Stimulated activated CD4-positive, alpha-beta T cell treated with anti-CD3 and anti-CD28 coated beads, Interleukin-15, amount 100 ng/mL, for 1 hour (primary cell): ENCODE measurements at regions not wholly inside any gene's neighbourhood (a gene's known extent, or its start where the extent isn't known, plus 50 kb on each side); places are given as distances from the start of the nearest gene placed in this dataset.
"Not testable (repeated sequence)": the region's sequence is repeated elsewhere in the genome, so short reads cannot be mapped to it uniquely, and the experiment has no call there.

Experiments used
- DNase-seq, 2 donors: peaks; one replicate each; pipeline ENCODE4 v3.0.0-alpha.2; 2020; ENCODE audit warnings: low read depth in 1 of 2, low spot score in 1 of 2

DNA sequence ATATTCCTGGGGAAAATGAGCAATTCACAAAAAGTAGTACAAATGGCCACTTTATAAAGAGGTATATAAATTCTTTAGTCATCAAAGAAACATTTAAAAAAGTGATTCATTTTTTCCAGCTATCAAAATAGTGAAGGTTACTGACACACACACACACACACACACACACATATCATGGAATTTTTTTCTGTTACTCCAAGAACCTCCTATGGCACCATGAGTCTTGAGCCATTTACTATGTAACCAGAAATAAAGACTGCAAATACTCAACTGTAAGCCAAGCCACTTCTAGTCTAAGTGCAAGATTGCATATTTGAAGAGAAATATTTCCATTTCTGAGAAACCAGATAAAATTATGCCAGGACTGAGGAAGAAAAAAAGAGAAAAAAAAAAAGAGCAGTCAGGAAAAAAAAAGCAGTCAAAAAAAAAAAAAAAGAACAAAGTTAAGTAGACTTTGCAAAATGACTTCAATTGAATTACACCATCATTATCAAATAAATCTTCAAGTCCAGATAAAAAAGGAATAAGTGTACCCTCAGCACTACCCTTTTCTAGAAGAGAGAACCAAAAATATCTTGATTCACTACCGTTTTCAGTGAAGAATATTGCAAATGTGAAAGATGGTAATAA, 275.7 kb downstream of the DAD1 start:
- DNase-seq, result no peak

DNA sequence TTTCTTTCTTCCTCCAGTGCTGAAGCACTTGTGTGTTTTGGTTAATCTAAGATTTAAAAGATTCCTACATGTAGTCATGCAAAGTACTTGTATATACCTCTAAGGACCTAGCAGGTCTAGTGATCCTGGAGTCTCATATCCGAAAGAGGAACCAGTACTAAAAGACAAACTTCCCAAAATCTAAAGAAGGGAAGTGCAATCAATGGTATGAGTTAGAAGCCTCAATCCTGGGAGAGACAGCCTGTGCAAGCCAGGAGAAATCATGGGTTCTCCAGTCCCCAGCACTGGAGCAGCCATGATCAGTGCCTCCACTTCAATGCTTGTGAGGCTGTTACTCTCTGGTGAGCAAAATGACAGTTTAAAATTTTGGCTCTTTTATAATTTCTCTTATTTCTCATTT, 277.4 kb downstream of the DAD1 start:
- DNase-seq, result no peak

DNA sequence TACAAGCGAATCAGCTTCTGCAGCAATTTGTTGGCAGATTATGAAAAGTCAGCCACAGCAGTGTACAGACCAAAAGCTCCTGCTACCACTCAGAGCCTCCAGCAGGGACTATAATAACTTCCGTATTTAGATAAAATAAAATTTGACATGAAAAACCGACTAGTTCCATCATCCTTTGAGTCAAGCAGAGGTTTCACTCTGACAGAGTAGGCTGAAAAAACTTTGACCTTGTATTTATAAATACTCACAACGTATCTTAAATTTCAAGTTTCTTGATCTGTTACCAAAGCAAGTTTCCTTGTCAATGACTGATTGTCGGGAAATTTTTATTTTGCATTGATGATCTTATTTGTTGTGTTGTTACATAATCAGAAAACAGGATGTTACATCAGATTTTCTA, 283.4 kb downstream of the DAD1 start:
- no peak for DNase-seq

DNA sequence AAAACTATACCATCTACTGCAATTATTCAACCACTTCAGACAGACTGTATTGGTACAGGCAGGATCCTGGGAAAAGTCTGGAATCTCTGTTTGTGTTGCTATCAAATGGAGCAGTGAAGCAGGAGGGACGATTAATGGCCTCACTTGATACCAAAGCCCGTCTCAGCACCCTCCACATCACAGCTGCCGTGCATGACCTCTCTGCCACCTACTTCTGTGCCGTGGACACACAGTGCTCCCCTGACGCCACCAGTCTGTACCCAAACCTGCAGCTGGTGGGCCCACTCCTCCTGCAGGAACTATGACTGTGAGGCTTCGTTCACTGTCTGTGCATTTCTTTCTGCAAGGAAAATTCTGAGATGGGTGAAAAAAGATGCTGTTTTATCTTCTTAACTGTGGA, 284.7 kb downstream of the DAD1 start:
- no peak for DNase-seq

DNA sequence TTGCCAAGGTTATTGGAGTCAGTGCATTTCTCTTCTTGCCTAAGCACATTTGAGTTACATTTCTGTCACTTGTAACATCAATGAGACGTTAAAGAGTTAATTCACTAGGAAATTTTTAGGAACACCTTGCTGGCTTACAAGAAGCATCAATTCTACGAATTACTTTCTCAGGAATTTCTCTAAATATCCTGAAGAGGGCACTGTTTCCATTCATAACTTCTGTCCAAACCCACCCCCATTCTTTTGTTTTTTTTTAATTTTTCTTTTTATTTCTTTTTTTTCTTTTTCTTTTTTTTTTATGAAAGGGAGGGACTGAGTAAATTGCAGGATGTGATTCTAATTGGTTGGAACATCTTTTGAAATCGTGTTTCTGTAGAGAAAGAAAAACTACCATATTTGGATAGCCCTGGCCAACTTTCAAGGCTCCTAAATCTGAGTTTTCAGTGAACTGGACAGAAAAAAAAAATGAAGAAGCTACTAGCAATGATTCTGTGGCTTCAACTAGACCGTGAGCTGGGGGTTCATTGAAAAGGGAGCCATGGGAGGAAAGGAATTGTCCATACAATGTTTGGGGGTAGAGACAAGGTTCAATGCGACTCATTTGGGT, 285.3 kb downstream of the DAD1 start:
- no peak for DNase-seq

DNA sequence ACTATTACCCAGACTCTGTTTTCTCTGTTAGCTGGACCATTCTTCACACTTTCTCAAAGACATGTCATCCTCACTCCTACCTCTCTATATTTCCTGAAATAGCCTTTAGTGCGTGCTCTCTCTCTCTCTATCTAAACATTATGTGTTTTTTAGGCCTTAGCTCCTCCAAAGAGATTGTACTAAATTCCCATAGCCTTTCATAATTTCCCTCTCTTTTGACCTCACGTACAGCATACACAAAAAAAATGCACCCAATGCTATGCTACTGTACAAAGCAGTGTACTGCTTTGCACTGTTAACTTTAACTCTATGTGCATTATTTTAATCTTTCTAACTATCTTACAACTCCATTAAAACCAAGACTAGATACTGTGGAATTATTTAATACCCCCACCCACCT, 288.4 kb downstream of the DAD1 start:
- DNase-seq, result no peak

DNA sequence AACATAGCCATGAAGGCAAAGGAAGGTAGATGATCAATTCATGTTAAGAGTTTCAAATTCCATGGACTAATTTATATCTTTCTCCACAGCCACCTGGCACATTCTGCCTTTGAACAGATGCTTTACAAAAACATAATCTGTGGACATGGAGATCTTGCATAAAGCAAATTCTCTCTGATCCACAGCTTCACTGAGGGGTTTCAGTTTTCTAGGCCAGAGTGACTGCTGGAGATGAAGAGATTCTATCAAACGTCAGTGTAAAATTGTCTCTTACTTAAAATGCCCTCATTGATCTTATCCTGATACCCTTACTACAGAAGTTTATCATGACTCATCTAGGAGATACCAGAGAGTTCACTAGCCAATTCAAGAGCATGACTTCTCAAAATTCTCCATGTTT, 291.6 kb downstream of the DAD1 start:
- DNase-seq, result no peak

DNA sequence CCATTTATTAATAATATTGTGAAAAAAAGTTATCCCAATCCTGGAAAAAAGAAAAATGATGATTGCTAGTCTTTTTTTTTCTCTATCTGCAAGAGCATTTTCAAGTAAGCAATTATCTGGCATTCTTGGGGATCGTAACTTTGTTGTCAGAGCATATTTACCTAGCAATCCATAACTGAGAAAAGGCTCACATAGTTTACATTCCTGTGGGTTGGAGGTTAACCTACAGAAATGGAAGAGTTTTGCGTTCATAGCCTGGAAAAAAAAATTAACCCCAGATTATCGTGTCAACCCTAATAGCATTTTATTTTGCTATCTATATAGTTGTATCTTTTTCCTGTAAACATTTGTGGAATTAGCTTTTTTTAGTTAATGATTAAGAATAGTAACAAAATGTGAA, 292.3 kb downstream of the DAD1 start:
- no peak for DNase-seq

DNA sequence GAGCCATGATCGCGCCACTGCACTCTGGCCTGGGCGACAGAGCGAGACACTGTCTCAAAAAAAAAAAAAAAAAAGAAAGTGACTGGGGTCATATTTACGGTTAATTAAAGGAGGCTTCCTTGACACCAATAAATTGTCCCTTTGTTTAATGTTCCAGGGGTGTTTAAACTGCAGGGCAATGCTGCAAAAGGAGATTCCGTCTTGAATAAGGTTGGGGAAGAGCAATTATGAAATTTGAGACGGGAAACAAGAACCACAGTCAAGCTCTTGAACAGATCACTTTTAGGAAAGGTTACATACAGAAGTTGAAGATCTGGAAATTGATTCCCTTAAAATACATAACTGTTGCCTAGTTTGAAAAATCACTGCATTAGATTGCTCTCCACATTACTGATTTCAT, 292.9 kb downstream of the DAD1 start:
- no peak for DNase-seq

DNA sequence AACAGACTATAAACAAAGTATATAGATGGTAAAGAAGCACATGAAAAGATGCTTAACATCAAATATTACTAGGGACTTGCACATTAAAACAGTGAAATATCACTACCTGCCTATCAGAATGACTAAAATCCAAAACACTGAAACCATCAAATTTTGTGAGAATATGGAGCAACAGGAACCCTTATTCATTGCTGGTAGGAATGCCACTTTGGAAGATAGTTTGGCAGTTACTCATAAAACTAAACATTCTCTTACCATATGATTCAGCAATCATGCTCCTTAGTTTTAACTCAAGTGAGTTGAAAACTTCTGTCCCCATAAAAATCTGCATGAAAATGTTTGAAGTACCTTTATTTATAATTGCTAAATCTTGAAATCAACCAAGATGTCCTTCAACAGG, 297.6 kb downstream of the DAD1 start:
- DNase-seq, result no peak

DNA sequence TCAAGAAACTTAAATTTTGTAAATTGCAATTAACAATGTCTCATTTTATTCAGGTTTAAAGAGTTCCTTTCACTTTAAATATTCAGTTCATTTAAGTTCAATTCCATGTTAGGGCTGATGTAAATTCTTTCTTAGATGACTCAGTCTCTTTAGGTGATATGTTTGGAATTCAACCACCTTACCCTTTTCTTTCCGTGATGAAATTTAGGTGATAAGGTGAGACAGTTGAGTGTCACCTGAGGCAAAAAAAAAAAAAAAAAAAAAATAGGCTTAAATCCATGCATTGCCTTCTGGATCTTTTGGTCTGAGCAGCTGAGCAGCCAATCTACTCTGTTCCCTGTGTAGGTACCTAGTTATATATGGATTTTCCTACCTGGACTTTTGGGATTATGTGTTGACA, 299.5 kb downstream of the DAD1 start:
- DNase-seq, result no peak

DNA sequence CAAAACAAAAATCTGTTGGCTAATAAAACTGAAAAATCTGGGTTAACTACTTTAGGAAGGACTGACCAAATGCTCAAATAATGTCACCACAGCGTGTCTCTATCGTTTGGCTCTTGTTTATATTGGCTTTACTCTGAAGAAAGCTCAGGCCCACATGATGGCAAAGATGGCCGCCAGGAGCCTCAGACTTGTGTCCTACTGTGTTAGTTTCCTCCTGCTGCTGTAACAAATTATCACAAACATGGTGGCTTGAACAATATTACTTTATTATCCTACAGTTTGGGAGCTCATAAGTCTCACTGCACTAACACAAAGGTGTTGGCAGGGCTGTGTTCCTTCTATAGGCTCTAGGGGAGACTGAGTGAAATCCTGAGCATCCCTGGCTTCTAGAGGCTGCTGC, 303.0 kb downstream of the DAD1 start:
- no peak for DNase-seq

DNA sequence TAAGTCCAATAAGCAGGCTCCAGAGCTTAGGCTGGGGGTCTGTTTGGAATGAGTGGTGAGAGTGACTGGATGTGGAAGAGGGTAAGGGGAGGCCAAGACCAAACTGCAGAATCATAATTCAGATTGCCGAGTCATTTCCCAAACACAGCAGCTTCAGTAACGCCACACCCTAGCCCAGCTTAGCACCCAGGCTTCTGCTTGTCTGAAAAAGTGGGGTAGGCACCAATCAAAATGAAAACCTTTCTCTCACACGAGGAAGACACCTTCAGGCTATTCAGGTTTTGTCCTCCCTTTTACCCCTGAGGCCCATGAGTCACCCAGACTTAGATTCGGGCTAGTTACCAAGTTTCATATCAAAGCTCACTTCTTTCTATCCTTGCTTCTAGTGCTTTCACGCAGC, 306.1 kb downstream of the DAD1 start:
- no peak for DNase-seq

DNA sequence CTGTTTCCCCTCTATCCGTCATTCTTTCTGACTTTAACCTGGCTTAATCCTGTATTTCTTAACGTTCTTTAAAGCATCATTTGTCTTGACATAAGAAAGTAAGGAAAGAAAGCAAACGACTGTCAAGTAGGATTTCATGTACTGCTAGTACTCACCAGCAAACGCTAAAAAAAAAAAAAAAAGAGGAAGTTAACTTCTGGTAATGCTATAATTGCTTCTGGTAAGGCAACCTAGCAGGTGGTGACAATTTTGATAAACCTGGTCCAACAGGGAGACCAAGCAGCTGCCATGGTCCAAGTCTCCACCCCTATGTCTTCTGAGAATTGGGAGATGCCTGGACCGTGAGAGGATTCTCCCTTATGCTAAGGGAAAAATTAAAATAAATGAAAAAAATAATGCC, 306.6 kb downstream of the DAD1 start:
- DNase-seq, result no peak

DNA sequence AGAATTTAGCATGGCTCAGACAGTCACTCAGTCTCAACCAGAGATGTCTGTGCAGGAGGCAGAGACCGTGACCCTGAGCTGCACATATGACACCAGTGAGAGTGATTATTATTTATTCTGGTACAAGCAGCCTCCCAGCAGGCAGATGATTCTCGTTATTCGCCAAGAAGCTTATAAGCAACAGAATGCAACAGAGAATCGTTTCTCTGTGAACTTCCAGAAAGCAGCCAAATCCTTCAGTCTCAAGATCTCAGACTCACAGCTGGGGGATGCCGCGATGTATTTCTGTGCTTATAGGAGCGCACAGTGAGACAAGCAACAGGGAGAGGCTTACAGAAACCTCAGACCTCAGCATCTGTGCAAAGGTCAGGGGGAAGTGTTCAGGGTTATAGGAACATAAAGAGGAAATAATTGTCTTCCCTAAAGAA, 307.6 kb downstream of the DAD1 start:
- not testable (repeated sequence) for DNase-seq

DNA sequence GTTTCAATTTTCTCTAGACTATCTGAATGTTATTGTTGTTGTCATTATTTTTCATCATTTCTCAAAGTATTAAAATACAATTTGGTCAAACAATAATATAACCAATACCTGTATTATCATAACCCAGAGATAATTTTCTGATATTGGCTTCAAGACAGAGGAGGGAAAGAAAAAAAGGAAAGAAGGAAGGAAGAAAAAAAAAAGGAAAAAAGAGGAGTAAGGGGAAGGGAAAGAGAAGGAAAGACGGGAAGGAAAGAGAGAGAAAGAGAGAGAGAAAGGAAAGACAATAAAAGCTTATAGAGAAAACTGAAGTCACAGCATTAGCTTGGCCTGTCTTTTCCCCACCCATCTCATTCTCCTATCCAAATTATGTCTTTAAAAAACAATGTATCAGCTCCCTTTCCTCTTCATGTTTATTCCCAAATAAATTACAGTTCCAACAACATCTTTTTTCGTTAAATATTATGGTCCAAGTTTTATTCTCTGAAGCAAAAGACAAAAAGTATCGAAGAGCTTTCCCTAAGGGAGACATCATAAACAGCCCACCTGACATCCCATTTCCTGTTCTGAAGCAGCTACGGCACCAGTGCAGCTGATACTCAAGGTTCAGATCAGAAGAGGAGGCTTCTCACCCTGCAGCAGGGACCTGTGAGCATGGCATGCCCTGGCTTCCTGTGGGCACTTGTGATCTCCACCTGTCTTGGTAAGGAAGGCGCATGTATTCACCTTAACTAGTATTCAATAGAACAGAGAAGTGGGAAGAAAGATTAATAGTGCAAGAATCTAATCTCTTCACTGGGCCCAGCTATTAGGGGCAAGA, 308.3 kb downstream of the DAD1 start:
- no peak for DNase-seq

DNA sequence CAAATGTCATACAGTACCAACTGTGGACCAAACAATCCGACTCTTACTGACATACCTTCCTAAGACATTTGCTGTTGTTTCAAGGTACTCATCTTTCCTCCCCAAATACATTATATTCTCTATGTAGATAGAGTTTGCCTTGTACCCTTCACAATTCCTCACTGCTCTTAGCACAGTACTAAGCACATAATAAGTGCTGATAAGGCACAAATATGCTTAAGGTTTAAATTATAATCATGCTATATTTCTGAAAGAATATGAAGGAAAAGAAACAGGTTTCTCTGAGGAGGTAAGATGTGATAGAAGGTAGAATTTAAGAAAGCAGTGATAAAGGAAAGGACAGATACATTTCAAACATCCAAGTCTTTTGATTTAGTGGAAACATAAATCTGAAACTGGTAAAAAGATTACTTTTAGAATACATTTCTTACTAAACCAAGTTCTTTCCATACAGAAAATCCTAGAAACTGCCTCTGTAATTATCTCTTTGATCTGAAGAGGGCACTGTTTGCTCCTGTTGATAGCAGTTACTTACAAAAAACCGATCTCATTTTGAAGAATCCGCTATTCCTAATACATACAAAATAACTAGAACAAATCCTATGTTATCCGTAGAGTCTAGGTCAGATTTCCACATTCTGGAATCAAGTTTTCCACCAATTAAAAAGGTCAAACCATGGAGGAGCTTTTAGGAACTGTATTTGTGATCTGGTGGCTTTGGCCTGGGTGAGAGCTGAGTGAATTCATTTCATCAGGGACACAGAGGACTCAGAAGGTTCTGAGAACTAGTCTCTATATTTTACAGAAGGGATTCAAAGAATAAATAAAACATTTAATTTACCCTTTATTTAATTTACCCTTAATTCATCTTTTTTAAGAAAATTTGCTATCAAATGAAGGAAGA, 311.9 kb downstream of the DAD1 start:
- DNase-seq, result no peak

DNA sequence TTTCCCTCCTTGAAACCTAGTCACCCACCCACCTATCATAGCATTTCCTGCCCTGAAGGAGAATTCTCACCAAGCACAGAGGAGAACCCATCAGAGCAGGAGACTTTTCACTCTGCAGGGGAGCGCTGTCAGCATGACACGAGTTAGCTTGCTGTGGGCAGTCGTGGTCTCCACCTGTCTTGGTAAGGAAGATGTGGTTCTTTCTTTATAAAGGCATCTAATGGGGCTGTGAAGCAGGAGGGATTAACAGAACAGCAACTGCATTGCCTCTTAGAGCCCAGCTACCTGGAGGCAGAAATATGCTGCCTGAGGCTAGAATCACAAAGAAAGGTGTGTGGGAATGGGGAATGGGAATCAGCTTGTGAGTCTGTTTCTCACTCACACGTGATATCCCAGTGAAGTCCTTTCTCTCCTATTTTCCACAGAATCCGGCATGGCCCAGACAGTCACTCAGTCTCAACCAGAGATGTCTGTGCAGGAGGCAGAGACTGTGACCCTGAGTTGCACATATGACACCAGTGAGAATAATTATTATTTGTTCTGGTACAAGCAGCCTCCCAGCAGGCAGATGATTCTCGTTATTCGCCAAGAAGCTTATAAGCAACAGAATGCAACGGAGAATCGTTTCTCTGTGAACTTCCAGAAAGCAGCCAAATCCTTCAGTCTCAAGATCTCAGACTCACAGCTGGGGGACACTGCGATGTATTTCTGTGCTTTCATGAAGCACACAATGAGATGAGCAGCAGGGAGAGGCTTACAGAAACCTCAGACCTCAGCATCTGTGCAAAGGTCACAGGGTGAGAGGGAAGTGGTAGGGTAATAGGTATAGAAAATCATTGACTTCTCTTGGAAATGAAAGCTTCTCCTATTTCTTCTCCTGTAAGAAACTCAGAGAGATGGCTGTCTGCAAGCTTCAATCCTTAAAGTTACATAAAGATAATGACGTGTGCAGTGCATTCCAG, 316.9 kb downstream of the DAD1 start:
- DNase-seq, result no peak

DNA sequence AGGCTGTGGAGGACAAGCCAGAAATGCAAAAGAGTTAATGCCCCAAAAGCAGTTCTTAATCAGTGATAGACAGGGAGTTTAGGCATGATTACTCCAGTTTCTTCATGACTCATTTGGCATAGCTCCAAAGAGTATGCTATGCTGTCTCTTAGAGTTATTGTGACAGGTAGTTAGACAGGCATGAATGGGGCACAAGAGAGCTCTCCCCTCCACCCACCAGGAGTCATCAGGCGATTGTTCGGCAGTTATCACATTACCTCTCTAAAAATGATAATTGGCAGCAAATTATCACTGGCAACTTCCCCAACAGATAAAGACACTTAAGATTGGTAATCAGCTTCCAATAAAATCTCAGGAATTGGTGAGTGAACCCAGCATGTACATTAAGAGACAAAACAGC, 320.1 kb downstream of the DAD1 start:
- DNase-seq, result no peak

DNA sequence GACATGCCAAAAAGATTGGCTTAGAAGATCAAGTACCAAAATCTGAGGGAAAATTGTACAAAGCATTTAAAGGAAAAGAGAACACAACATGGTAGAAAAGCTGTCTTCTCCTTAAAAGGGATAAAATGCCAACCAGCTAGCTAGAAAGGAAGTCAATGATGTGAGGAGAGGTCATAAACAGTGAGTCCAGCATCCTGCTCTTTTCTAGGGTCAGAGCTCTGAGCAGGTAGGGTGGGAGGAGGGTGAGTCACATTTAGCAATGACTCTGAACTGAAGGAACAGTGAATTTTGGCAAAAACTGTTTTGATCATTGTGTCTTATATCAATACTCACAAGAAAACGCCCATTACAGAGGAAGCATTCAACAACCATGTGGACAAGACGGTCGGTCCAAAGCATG, 322.3 kb downstream of the DAD1 start:
- DNase-seq, result no peak

DNA sequence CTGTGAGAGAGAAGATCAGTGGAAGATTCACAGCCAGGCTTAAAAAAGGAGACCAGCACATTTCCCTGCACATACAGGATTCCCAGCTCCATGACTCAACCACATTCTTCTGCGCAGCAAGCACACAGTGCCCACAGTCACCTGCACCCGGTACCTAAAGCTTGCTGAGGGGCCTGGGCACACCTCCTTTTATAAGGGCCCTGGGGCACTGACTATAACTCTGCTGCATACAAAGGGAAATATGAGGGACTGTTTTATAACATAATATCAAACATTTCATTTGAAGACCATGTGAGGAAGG, 322.9 kb downstream of the DAD1 start:
- DNase-seq, result no peak
